GM18861 (cell line): ENCODE measurements at regions not wholly inside any gene's neighbourhood (a gene's known extent, or its start where the extent isn't known, plus 50 kb on each side); places are given as distances from the start of the nearest gene placed in this dataset.

ENCODE experiments used
- ATAC-seq: cut with Tn5 transposase; IDR thresholded peaks from one replicate; pipeline ENCODE4 v1.9.1; 2021; ENCODE audit not compliant: unreplicated experiment

DNA sequence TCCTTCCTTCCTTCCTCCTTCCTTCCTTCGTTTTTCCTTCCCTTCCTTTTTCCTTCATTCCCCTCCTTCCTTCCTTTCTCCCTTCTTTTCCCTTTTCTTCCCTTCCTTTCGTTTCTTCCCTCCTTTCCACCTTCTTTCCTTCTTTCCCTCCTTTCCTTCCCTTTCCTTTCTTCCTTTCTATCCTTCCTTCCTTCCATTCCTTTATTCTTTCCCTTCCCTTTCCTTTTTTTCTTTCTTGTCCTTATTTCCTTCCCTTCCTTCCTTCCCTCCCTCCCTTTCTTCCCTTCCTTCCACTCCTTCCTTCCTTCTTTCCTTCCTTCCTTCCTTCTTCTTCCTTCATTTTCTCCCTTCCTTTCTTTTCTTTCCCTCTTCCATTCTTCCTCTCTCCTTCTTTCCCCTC is 394.6 kb downstream of the GABRB3 start:
- ATAC-seq = no peak

DNA sequence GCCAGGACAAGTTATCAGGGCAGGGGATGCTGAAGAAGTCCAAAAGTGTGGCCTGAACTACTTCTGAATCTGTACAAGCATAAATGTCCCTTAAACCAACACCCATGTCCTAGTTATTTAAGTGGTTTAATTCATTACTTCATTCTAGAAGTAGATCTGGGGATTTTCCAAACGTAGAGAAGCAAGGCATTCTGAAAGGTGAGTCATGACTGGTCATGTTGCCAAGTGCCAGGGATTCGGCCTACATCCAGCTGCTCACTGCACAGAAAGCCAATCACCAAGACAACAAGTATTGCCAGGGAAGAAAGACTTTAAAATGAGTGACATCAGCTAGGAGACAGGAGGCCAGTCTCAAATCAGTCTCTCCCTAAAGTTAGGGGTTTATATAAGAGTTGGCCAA is 396.6 kb downstream of the GABRB3 start:
- no peak for ATAC-seq

DNA sequence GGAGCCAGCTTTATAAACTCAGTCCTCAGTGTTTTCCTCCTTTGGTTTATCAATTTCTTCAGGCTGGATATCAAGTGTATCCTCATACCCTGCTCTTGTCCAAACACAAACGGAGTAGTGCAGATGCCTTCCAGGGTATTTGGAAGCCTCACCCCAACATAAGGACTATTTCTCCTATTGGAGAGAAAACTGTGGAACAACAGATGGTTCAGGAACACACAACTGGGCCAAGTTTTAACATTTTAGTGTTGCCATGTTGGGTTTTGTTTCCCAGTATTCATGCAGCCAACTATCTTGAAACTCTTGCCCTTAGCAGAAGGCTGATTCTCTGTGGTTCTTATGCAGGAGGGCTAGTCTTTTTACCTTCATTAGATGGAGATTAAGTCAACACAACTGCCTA is 398.1 kb downstream of the GABRB3 start:
- ATAC-seq = no peak

DNA sequence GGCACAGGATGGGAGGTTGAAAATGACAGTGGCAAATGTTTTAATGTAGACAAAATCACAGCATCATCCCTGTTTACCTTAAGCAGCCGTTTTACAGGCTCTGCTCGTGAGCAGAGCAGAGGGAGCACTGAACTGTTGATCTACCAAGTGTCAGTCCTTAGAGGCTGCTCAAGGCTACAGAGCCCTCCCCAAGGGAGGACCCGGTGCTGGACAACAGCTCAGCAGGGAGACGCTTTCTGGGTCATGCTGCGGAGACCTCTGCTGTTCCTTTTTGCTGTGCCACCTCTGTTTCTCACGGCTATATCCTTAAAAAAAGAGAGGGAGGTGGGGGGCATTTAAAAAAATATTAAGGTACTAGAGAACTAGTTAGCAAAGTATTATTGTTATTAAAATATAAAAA is 400.2 kb downstream of the GABRB3 start:
- ATAC-seq = no peak

DNA sequence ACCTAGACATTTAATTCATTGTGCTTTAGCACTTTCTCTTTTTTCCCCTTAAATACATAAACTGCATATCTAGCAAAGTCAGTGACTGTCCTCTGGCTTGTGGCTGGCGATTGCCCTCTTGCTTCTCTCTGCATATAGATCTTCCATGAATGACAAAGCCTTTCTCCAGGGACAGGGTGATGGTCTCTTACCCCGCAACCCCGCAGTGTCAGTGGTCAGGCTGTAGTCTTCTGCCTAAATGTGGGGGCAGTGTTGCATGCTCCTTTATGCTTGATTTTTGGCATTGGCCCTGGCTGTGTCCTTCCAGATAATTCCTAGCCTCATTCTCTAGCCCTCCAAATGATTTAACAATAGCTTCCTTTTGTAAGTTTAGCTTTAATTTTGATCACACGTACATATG is 407.8 kb downstream of the GABRB3 start:
- no peak for ATAC-seq

DNA sequence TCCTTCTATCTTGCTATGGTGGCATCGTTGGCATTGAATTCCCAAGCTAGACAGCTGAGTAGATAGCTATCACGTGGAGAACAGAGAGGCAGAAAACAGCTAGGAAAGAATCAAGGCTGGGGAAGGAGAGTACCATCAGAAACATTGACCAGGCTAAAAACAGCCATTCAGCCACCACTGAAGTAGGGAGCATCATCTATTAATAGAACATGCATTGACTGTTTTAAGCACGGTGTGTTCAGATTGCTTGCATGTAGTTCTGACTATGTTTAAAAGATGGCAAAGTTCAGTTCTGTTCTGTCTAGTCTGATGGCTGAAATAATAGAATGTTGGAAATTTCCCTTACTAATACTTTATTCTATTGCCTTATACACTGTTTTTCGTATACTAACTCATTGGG is 413.0 kb downstream of the GABRB3 start:
- no peak for ATAC-seq

DNA sequence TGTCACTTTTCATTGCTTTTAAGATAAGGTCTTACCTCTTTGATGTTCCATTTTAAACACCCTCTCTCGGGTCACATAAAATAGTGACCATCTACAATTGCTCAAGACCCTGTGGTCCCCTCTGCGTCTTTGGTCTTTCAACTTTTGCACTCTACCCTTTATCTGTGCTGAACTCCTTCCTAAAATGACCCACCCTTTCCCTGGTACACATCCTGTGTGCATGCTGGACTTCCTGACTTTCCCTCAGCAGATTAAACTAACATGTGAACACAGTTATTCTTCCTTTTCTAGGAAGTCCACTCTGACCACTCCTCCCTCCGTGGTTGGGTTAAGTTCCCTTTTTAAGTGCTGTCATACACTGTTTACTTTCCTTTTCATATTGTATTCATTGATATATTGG is 414.2 kb downstream of the GABRB3 start:
- ATAC-seq = no peak

DNA sequence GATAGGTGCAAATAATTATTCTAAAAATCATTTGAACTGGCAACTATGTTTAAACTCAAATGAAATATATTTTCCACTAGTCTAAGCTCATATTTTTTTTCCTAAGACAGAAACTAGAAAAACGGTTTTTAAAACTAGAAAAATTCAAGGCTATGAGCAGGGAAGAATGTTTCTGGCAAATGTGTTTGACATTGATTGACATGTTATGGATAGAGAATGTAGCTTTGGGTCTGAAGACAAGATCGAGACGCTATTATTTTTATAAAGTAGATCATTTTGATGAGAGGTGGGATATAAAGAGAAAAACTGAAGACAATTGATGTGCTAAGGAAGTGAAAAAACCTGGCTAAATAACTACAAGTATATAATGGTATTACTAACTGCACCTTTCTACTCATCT is 415.2 kb downstream of the GABRB3 start:
- no peak for ATAC-seq

DNA sequence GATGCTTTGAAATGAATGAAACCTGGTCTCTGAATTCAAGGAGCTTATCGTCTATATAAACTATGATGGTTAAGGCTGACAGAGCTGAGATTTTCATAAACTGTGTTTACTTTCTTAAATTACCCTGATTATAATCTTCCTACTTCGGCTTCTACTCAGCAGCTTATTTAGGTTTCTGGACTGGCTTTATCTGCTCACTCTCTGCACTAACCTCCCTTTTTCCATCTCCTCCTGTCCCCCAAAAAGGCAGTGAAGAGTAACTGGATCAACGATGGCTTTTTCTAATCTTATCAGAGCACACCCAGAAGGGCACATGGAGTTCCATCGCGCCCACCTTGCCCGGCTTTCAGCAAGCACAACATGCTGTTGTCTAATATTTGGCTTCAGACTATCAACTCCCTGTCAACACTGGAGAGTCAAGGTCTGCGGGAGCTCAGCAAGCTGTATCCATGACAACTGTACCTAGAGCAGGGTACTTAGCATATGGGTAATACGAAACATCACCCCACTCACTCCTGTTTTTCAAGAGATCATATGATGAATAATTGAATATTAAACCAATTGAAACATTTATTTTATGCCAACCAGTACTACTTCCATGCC is 417.3 kb downstream of the GABRB3 start:
- ATAC-seq = no peak

DNA sequence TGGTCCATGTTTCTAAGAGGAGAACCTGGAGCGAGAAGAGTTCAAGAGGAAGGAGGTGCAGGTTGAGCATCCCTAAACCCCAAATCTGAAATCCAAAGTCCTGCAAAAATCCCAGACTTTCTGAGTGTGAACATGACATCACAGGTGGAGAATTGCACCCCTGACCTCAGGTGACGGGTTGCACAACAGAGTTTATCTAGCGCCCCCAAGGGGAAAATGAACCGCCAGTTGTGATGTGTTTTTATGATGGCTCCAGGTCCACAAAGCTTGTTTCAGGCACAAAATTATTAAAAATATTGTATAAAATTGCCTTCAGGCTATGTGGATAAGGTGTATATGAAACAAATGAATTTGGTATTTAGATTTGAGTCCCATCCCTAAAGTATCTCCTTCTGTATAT is 420.0 kb downstream of the GABRB3 start:
- no peak for ATAC-seq

DNA sequence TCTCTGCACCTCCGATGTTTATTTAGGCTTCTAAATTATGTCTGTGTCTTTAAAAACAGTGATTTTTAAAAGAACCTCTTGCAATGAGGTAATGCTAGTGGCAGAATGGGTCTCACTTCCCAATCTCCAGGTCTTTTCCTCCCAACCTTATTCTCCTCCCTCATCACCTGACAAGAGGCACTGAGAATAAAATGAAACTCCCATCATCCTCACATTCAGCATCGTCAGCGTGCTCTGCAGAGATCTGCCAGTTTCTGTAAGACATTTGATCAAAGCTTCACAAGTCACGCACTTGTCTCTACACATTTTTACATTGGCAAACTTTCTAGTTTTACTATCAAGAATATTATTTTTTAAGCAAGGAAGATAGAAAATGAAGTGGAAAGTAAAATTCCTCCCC is 420.5 kb downstream of the GABRB3 start:
- ATAC-seq = no peak

DNA sequence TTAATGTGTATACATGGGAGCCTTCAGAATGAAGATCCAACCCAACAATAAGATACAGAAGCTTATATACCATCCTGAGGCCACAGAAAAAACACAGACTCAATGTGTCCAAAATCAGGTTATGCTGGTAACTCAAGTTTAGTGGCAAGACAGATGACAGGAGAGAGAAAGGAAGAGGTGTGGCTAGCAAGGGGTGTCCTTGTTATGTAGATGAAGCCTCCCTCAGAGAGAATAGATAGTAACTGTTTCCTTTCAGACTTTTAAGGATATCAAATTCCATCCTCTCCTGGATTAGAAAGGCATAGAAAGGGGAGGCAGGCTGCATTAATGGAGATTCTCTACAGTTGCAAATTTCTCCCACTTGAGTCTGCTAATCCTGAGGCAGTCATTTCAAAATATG is 447.4 kb downstream of the GABRB3 start:
- ATAC-seq = no peak

DNA sequence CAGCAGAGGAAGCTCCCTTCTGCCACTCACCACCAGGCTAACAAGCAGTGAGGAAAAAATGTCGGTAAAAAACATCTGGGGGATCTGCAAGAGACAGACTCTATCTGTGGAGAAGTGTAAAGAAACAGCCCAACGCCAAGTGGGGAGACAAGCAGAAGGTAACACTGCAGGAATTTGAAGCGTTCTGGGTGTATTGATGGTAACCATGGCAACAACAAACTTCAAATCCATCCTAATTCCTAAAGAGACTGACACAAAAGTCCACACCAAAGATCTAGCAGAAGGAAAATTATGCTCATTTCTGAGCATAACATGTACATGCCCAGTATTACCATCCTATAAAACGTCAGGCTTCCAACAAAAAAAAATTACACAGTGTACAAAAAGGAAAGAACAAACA is 449.3 kb downstream of the GABRB3 start:
- no peak for ATAC-seq

DNA sequence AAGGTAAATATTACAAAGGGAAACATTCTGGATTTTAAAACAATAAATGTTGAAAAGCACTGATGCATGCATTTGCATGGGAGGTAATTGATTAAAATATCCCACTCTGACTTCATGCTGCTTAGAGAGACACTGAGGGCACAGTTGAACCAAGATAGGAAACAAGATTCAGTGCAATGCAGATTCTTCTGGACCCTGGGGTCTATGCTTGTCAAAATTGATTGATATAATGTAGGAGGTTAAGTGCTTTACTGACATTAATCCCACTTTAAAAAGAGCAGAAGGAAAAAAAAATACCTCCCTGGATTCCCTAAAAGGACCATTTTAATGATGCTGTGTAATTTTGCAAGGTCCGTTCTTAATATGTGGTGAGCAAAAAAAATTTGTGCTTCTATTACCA is 454.2 kb downstream of the GABRB3 start:
- ATAC-seq = no peak

DNA sequence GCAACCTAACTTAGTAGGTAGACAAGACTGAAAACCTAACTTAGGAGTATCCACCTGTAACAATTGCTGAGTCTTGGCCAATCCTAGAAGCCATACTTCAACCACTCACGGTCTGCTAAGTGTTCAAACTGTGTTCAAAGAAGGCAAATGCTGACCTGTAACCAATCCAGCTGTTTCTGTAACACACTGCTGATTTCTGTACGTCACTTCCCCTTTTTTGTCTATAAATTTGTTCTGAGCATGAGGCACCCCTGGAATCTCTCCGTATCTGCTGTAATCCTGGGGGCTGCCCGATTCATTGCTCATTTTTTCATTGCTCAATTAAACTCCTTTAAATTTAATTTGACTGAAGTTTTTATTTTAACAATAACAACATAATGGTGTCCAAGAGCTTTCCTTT is 451.4 kb upstream of the ATP10A start:
- no peak for ATAC-seq

DNA sequence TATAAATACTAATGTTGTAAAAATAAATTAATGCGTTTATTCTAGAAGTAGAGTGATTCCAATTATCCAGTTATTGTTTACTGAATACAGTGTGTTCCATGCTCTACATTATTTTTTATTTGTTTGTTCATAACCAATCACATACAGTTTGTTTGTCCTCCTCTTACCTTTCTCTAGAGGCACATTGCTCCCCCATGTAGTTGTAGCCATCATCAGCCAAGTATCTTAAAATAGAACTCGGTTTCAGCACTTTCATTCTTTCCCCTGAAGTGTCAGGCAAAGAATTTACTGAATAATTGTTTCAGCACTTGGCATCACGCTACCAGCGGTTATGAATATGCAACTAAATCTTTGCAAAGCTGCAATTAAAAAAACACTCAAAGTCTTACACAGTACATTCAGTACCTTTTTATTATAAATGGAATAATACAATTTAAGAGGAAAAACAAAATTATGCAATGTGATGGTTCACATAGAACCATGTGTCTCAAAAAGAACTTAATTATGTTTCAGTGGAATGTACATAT is 448.6 kb upstream of the ATP10A start:
- ATAC-seq = no peak

DNA sequence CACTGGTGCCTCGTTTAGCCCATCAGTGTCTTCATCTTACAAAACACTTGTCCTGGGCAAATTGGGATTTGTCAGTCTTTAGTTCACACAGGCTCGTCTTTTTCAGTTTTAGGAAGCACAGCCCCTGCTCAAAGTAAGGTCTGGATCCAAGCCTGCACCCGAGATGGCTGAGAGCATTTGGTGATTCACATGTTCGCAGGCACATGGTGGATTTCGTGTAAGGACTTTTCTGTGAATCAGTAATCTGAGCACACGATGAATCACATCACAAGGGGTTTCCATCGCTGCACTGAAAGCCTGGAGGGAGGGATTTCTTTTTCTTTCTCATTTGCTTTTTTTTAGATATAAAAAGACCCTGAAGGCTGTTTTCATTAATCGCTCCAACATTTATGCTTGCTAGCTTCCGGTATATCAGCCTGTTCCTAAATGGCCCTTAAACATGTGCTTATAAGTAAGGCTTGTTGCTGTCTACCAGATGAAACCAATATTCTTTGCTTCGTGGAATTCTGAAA is 435.6 kb upstream of the ATP10A start:
- no peak for ATAC-seq

DNA sequence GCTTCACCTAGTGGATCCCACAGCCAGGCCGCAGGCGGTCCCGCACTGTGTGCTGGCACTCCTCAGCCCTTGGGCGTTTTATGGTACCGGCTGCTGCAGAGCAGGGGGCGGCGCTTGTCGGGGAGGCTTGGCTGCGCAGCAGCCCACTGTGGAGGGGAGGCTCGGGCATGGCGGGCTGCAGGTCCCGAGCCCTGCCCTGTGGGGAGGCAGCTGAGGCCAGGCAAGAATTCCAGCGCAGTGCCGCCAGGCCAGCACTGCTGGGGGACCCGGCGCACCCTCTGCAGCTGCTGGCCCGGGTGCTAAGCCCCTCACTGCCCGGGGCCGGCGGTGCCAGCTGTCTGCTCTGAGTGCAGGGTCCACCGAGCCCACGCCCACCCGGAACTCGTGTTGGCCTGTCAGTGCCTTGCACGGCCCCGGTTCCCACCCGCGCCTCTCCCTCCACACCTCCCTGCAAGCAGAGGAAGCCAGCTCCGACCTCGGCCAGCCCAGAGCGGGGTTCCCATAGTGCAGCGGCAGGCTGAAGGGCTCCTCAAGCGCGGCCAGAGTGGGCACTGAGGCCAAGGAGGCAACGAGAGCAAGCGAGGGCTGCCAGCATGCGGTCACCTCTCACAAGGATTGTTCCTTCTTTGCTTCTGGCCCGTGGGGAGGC is 435.0 kb upstream of the ATP10A start:
- ATAC-seq = no peak

DNA sequence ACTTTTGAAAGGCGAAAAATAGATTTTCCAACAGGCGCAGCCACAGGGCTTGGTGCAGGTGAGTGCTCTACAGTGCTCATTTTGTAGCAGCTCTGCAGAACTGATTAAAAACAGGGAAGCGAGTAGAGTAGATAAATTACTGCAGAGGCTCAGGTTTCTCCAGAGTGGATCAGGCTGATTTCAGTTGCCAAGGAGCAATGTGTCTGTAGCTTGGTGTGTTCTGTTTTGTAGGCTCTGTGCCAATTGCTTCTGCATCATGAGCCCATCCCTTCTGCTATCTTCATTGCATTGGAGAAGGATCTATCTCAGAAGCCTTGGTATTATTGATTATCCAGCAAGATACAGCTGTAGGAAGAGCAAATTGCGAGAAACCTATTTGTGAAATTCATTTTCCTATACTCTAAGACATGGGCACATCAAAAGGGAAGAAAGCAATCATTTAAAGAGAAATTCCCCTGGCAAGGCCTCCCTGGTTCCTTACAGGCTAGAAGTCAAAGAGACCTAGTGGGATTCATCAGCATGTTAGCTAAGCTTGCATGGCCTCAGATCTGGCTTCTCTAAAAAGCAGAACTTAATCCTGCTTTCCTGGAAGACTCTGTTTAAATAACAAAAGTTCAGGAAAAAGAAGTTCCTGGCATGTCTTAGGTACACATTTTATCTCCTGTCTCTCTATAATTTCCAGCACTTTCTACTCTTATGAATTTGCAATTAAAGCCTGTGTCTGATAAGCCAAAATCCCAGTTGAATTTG is 432.4 kb upstream of the ATP10A start:
- ATAC-seq = no peak

DNA sequence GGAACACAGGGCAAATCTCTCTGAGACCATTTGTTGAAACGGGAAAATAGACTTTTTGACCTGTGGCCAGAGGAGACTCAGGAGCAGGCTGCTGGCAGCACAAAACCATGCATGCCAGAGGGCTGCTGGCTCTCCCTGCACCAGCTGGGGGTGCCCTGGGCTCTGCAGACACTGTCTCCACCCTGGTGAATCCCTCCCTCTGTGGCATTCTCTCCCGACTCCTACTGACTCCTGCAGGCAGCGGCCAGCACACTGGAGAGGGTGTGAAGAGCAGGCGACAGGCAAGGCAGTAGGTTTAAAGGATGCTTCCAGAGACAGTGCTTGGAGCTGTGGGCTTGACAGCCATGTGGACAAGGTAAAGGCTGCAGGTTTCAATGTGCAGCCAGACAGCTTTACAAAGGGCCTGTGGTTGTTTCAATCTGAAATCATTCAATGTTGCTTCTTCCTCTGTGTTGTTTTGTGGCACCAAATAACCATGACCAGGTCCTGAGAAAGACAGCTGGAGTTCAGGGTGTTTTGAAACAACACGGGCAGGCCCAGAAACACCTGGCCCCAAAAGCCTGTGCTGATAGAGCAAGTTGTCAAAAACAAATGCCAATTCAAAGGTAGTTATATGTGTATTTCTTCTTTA is 431.0 kb upstream of the ATP10A start:
- ATAC-seq = no peak

DNA sequence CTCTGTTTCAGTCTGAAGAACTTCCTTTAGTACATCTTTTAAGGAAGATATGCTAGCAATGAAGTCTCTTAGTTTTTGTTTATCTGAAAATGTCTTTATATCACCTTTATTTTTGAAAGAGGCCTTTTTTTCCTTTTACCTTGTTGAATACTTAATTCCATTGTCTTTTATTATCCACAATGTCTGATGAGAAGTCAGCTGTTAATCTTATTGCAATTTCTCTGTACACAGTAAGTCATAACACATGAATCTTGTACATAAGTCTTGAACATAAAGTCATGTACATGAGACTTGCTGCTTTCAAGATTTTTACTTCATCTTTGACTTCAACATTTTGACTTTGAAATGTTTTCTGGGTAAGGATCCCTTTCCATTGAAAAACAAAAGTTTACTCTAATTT is 424.3 kb upstream of the ATP10A start:
- ATAC-seq = no peak

DNA sequence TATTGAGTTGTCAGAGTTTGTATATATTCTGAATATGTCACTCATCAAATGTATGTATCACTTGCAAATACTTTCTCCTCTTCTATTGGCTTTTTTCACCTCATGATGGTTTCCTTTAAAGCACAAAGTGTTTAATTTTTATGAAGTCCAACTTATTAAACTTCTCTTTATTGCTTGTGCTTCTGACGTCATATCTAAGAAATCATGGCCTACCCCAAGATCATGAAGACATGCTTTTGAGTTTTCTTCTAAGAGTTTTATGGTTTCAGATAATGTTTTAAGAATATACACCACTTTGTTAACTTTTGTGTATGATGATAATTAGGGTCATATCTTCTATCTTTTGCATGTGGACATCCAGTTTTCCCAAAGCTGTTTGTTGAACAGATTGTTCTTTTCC is 417.2 kb upstream of the ATP10A start:
- ATAC-seq = no peak
